H1 (cell line): ENCODE measurements at regions not wholly inside any gene's neighbourhood (a gene's known extent, or its start where the extent isn't known, plus 50 kb on each side); places are given as distances from the start of the nearest gene placed in this dataset.

Source experiments
- CHD1 ChIP-seq: IDR thresholded peaks from 2 replicates; pipeline ENCODE4 v1.6.1; 2012; ENCODE audit warnings: low read depth, low read length, improper control_type of control experiment
- E2F6 ChIP-seq: IDR thresholded peaks from 2 replicates; pipeline ENCODE4 v1.6.1; 2012; ENCODE audit warnings: inconsistent platforms
- NANOG ChIP-seq: IDR thresholded peaks from 2 replicates; pipeline ENCODE4 v1.6.1; 2011; ENCODE audit warnings: low read length, low read depth, mild to moderate bottlenecking, inconsistent platforms; ENCODE audit not compliant: insufficient read depth, poor library complexity, severe bottlenecking
- RBBP5 ChIP-seq: IDR thresholded peaks from 2 replicates; pipeline ENCODE4 v1.7.1; 2012; ENCODE audit warnings: low read depth, mild to moderate bottlenecking, inconsistent platforms, low read length, moderate library complexity, borderline replicate concordance

DNA sequence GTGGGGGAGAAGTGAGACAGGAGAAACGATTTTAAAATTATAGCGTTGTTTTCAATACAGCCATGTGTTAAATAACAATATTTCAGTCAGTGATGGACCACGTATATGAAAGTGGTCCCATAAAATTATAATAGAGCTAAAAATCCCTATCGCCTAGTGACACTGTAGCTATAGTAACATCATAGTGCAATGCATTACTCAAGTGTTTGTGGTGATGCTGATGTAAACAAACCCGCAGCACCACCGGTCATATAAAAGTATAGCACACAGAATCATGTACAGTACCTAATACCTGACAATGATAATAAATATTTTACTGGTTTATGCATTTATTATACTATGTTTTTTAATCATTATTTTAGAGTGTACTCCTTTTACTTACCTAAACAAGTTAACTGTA is 407.4 kb upstream of the SEMA6A start (continued):
- TF ChIP-seq E2F6 (no peak), CHD1 (no peak), RBBP5 (no peak), NANOG (no peak)
